K562 (cell line): ENCODE measurements at regions not wholly inside any gene's neighbourhood (a gene's known extent, or its start where the extent isn't known, plus 50 kb on each side); places are given as distances from the start of the nearest gene placed in this dataset.

Source experiments
- ATAC-seq: fragments of 200-7000 bp; cut with Tn5 transposase; 3 replicates; pipeline ENCODE4 v1.9.1; 2020; ENCODE audit warnings: moderate library complexity
- BruUV-seq: library from RNA; stranded (reverse); fragments of 400-500 nt; replicated peaks from 2 replicates; lab custom pipeline; 2021; lab: Mats Ljungman, UMichigan
- CTCF ChIA-PET: fragments of 300-600 bp; formaldehyde crosslinking; extraction: SDS; loops from one replicate; lab custom pipeline; 2021; ENCODE audit warnings: low intra/inter-chr PET ratio; lab: Yijun Ruan, JAX
- POLR2A ChIA-PET: fragments of 300-600, 350-650 bp; sonication (Branson Sonifier 250); formaldehyde crosslinking; extraction: SDS; loops from one replicate; lab custom pipeline; 2021; ENCODE audit warnings: antibody characterized with exemption, inconsistent platforms; lab: Yijun Ruan, JAX
- DNase-seq, 4 experiments: peaks; one replicate each; pipeline versions ENCODE4 v3.0.0 to v3.0.0-alpha.2; 2011 to 2018; ENCODE audit warnings: low spot score in 3 of 4, mixed read lengths in 3 of 4; ENCODE audit errors: extremely low read depth in 1 of 4
- FAIRE-seq: peaks from 2 replicates; lab custom pipeline; 2011; peaks lifted over from hg19 to GRCh38; lab: Jason Lieb, UNC
- H2AFZ ChIP-seq: 2 replicates; pipeline ENCODE4 v1.6.0; 2011; ENCODE audit warnings: low read depth, low read length, control low read depth, inconsistent platforms
- H3K27ac ChIP-seq: fragments of 200-600 bp; 3 replicates; pipeline ENCODE4 v1.8.0; 2011; ENCODE audit warnings: low read depth, mild to moderate bottlenecking, control low read depth, inconsistent platforms, low read length, moderate library complexity, mixed read lengths; ENCODE audit errors: extremely low read depth
- H3K27me3 ChIP-seq, 2 experiments: fragments of 300-600 bp in 1 of 2; 2 replicates in 1 of 2; 3 replicates in 1 of 2; pipeline versions ENCODE4 v1.6.0 to v1.8.0; 2011; ENCODE audit warnings: inconsistent platforms in 2 of 2, low read length in 2 of 2, mild to moderate bottlenecking in 1 of 2, mixed read lengths in 1 of 2, moderate library complexity in 1 of 2; ENCODE audit not compliant: control insufficient read depth in 2 of 2, insufficient read depth in 2 of 2
- H3K36me3 ChIP-seq: fragments of 300-600 bp; 3 replicates; pipeline ENCODE4 v1.8.0; 2011; ENCODE audit warnings: mild to moderate bottlenecking, low read length, inconsistent platforms; ENCODE audit not compliant: control insufficient read depth, insufficient read depth
- H3K4me1 ChIP-seq, 2 experiments: fragments of 200-600 bp in 1 of 2; replicated peaks in 1 of 2; 2 replicates in 1 of 2; 3 replicates in 1 of 2; pipeline versions ENCODE4 v1.5.1 to v1.8.0; 2011; ENCODE audit warnings: inconsistent platforms in 2 of 2, low read length in 2 of 2, mild to moderate bottlenecking in 1 of 2, mixed read lengths in 1 of 2, moderate library complexity in 1 of 2; ENCODE audit not compliant: control insufficient read depth in 2 of 2, insufficient read depth in 2 of 2
- H3K4me2 ChIP-seq: 2 replicates; pipeline ENCODE4 v1.6.1; 2011; ENCODE audit warnings: low read length, control low read depth, inconsistent platforms, mixed read lengths; ENCODE audit not compliant: insufficient read depth
- H3K4me3 ChIP-seq: fragments of 200-600 bp; sonication (generic), shearing (Covaris generic); 2 replicates; pipeline ENCODE4 v1.5.1; 2016; ENCODE audit warnings: control low read depth, inconsistent platforms
- H3K79me2 ChIP-seq: fragments of 200-600 bp; 3 replicates; pipeline ENCODE4 v1.8.0; 2011; ENCODE audit warnings: low read length, inconsistent platforms; ENCODE audit not compliant: control insufficient read depth, insufficient read depth
- H3K9ac ChIP-seq, 2 experiments: 2 replicates each; pipeline versions ENCODE4 v1.6.0 to v1.6.1; 2011; ENCODE audit warnings: low read depth in 2 of 2, low read length in 2 of 2, control low read depth in 1 of 2, inconsistent platforms in 1 of 2, mild to moderate bottlenecking in 1 of 2, mixed read lengths in 1 of 2; ENCODE audit not compliant: insufficient read depth in 1 of 2
- H3K9me1 ChIP-seq: one replicate; pipeline ENCODE4 v1.6.0; 2011; ENCODE audit warnings: inconsistent platforms, mild to moderate bottlenecking, low read length, moderate library complexity; ENCODE audit not compliant: control insufficient read depth, insufficient read depth
- H3K9me3 ChIP-seq: replicated peaks from 2 replicates; pipeline ENCODE4 v1.5.1; 2011; ENCODE audit warnings: low read depth, low read length, inconsistent platforms; ENCODE audit not compliant: control insufficient read depth, insufficient read depth
- H4K20me1 ChIP-seq: replicated peaks from 2 replicates; pipeline ENCODE4 v1.6.1; 2011; ENCODE audit warnings: low read length, inconsistent platforms, mixed read lengths; ENCODE audit not compliant: control insufficient read depth, insufficient read depth
- BRF1 ChIP-seq: IDR thresholded peaks from 3 replicates; pipeline ENCODE4 v1.6.1; 2011; ENCODE audit warnings: borderline replicate concordance, mild to moderate bottlenecking; ENCODE audit not compliant: insufficient read length; ENCODE audit errors: extremely low read depth
- CEBPZ ChIP-seq: fragments of 150-350 bp; IDR thresholded peaks from 2 replicates; pipeline ENCODE4 v1.6.1; 2014; ENCODE audit warnings: low read depth, mild to moderate bottlenecking, low read length, borderline replicate concordance
- E2F5 ChIP-seq: sonication (generic); formaldehyde crosslinking; IDR thresholded peaks from 2 replicates; pipeline ENCODE4 v1.8.0; 2022; ENCODE audit warnings: mild to moderate bottlenecking, missing genetic modification reagents
- FOSL1 ChIP-seq: fragments of 200-800 bp; sonication (Bioruptor generic); conservative IDR thresholded peaks from 2 replicates; pipeline ENCODE4 v1.6.1; 2016; ENCODE audit warnings: missing genetic modification characterization, missing compliant biosample characterization
- HSF4 ChIP-seq: fragments of 250-450 bp; sonication (Bioruptor Pico); IDR thresholded peaks from 2 replicates; pipeline ENCODE4 v2.1.2; 2022; ENCODE audit warnings: mild to moderate bottlenecking, moderate library complexity, borderline replicate concordance
- IRF2 ChIP-seq: sonication (generic); formaldehyde crosslinking; IDR thresholded peaks from 2 replicates; pipeline ENCODE4 v1.8.1; 2022; ENCODE audit warnings: mild to moderate bottlenecking, missing genetic modification reagents
- NFE2L1 ChIP-seq: fragments of 450-650 bp; IDR thresholded peaks from 2 replicates; pipeline ENCODE4 v1.6.1; 2016; ENCODE audit warnings: missing genetic modification characterization, low read depth, mild to moderate bottlenecking, missing compliant biosample characterization, moderate library complexity, borderline replicate concordance
- NFXL1 ChIP-seq: fragments of 450-650 bp; formaldehyde crosslinking; IDR thresholded peaks from 2 replicates; pipeline ENCODE4 v1.4.0; 2021; ENCODE audit warnings: mild to moderate bottlenecking
- PATZ1 ChIP-seq: fragments of 250-450 bp; sonication (Bioruptor Pico); IDR thresholded peaks from 2 replicates; pipeline ENCODE4 v1.5.0; 2020; ENCODE audit warnings: mild to moderate bottlenecking, borderline replicate concordance
- PCBP2 ChIP-seq: fragments of 200-400 bp; formaldehyde crosslinking; IDR thresholded peaks from 2 replicates; pipeline ENCODE4 v1.6.1; 2018; ENCODE audit warnings: low read length, low read depth, mild to moderate bottlenecking, moderate library complexity; ENCODE audit not compliant: poor library complexity, severe bottlenecking
- POLR2AphosphoS5 ChIP-seq: IDR thresholded peaks from 2 replicates; pipeline ENCODE4 v1.6.1; 2011; ENCODE audit warnings: mild to moderate bottlenecking, low read depth, low read length, moderate library complexity; ENCODE audit not compliant: control insufficient read depth, insufficient read depth
- ZBTB5 ChIP-seq: fragments of 450-650 bp; IDR thresholded peaks from 2 replicates; pipeline ENCODE4 v1.6.1; 2017; ENCODE audit warnings: antibody characterized with exemption
- ZNF668 ChIP-seq: fragments of 250-450 bp; sonication (Bioruptor Pico); IDR thresholded peaks from 2 replicates; pipeline ENCODE4 v1.8.0; 2022; ENCODE audit warnings: mild to moderate bottlenecking, inconsistent platforms
- WGBS: fragments of 100-300 bp; shearing (Covaris generic); methylation state at CpG from one replicate; pipeline ENCODE4 v1.1.6; 2016; ENCODE audit warnings: low coverage, mixed read lengths; ENCODE audit not compliant: insufficient coverage; ENCODE audit errors: missing lambda C conversion rate; 5-methylcytosine and 5-hydroxymethylcytosine counted together
- in situ Hi-C: fragments of 300-500 bp; cut with MboI; formaldehyde crosslinking; loops from 4 replicates; pipeline ENCODE4 v1.15.0; 2018; ENCODE audit warnings: inconsistent platforms, mixed read lengths
- intact Hi-C: fragments of 100-400 bp; cut with micrococcal nuclease; formaldehyde crosslinking; loops from 2 replicates; pipeline ENCODE4 v1.14.2; 2022

GRCh38 chr3:197404030-197404429 is 105.6 kb upstream of the DLG1 start:
- Histone ChIP-seq H2AFZ (no peak overlapping the region), H3K36me3 (no peaks in the 10 kb centered on the region), H3K27ac (no peak overlapping the region), H3K9me1 (no peaks in the 10 kb centered on the region), H3K27me3 (peaks cover 25 to 64% of the 10 kb centered on the region in 2 experiments), H3K9me3 (no peaks in the 10 kb centered on the region), H3K79me2 (no peaks in the 10 kb centered on the region), H3K4me3 (no peak overlapping the region), H3K4me1 (peaks cover 3 to 6% of the 10 kb centered on the region in 2 experiments; a peak in 4 of 5 replicates), H3K4me2 (no peak overlapping the region), H3K9ac (no peak overlapping the region), H4K20me1 (no peaks in the 10 kb centered on the region)
- in situ Hi-C loops, result no loop called here
- WGBS, result 3% methylated on average over 11 of the region's 12 CpGs
- ChIA-PET POLR2A (no interaction called here), CTCF (no interaction called here)
- peak in 1 of 4 experiments; percentile 3 for DNase-seq
- intact Hi-C loops, result no loop called here
- BruUV-seq, result no TSS peak
- FAIRE-seq, result no peak
- no peak for ATAC-seq
- TF ChIP-seq BRF1 (no peak), E2F5 (no peak), PCBP2 (no peak), NFE2L1 (tag) (no peak), IRF2 (CRISPR knock-in tag) (no peak), ZNF668 (CRISPR knock-in tag) (no peak), CEBPZ (no peak), HSF4 (CRISPR knock-in tag) (no peak), PATZ1 (no peak), POLR2AphosphoS5 (no peak), FOSL1 (tag) (no peak), ZBTB5 (no peak), NFXL1 (CRISPR knock-in tag) (no peak)
